Smooth muscle cell (in vitro differentiated cells): ENCODE measurements at regions not wholly inside any gene's neighbourhood (a gene's known extent, or its start where the extent isn't known, plus 50 kb on each side); places are given as distances from the start of the nearest gene placed in this dataset.

ENCODE experiments used
- DNase-seq: peaks from one replicate; lab custom pipeline; 2025; ENCODE audit not compliant: unreplicated experiment; lab: John Stamatoyannopoulos, UW
- H2AFZ ChIP-seq: fragments of 200-600 bp; sonication (generic); 2 replicates; pipeline ENCODE4 v1.6.0; 2016; ENCODE audit warnings: antibody characterized with exemption, low read depth, mild to moderate bottlenecking
- H3F3A ChIP-seq: fragments of 200-600 bp; sonication (generic); 2 replicates; pipeline ENCODE4 v1.6.0; 2017; ENCODE audit warnings: antibody characterized with exemption, low read depth
- H3K27ac ChIP-seq: fragments of 200-600 bp; sonication (generic); 2 replicates; pipeline ENCODE4 v1.5.1; 2016; ENCODE audit warnings: low read depth, mild to moderate bottlenecking
- H3K27me3 ChIP-seq: fragments of 200-600 bp; sonication (generic); 2 replicates; pipeline ENCODE4 v1.6.1; 2016; ENCODE audit warnings: low read depth, mild to moderate bottlenecking
- H3K36me3 ChIP-seq: fragments of 200-600 bp; sonication (generic); 2 replicates; pipeline ENCODE4 v1.5.1; 2016; ENCODE audit warnings: low read depth
- H3K4me1 ChIP-seq: fragments of 200-600 bp; sonication (generic); 2 replicates; pipeline ENCODE4 v1.5.1; 2016; ENCODE audit warnings: low read depth
- H3K4me2 ChIP-seq: fragments of 200-600 bp; sonication (generic); 2 replicates; pipeline ENCODE4 v1.6.0; 2016; ENCODE audit warnings: mild to moderate bottlenecking
- H3K4me3 ChIP-seq: fragments of 200-600 bp; sonication (generic); 2 replicates; pipeline ENCODE4 v1.5.1; 2016; ENCODE audit warnings: mild to moderate bottlenecking
- H3K79me2 ChIP-seq: fragments of 200-600 bp; sonication (generic); 2 replicates; pipeline ENCODE4 v1.6.0; 2016; ENCODE audit warnings: low read depth, mild to moderate bottlenecking
- H3K9ac ChIP-seq: fragments of 200-600 bp; sonication (generic); 2 replicates; pipeline ENCODE4 v1.6.0; 2016; ENCODE audit warnings: low read depth
- H3K9me3 ChIP-seq: fragments of 200-600 bp; sonication (generic); replicated peaks from 2 replicates; pipeline ENCODE4 v1.5.1; 2016; ENCODE audit warnings: low read depth
- H4K20me1 ChIP-seq: fragments of 200-600 bp; sonication (generic); 2 replicates; pipeline ENCODE4 v1.6.0; 2016; ENCODE audit warnings: low read depth
- CTCF ChIP-seq: fragments of 200-600 bp; sonication (generic); IDR thresholded peaks from 2 replicates; pipeline ENCODE4 v1.5.1; 2017; ENCODE audit warnings: borderline replicate concordance, mild to moderate bottlenecking, antibody characterized with exemption; ENCODE audit not compliant: insufficient read depth, poor library complexity, severe bottlenecking
- WGBS: methylation state at CpG from one replicate; pipeline ENCODE4 v1.1.7; 2016; ENCODE audit warnings: low lambda C conversion rate; 5-methylcytosine and 5-hydroxymethylcytosine counted together

- no peak overlapping the region for H3K4me3 ChIP-seq
- DNase-seq, result no peak
- no peak overlapping the region for H2AFZ ChIP-seq
- no peak overlapping the region for H3K27ac ChIP-seq
- H4K20me1 ChIP-seq, result no peaks in the 10 kb centered on the region
- H3K9ac ChIP-seq, result no peak overlapping the region
- no peaks in the 10 kb centered on the region for H3K4me1 ChIP-seq
- no peak for TF ChIP-seq CTCF
- H3F3A ChIP-seq, result no peaks in the 10 kb centered on the region
- H3K4me2 ChIP-seq, result no peak overlapping the region
- 80% methylated on average over 3 of the region's 3 CpGs for WGBS
- H3K79me2 ChIP-seq, result no peaks in the 10 kb centered on the region
- H3K36me3 ChIP-seq, result no peaks in the 10 kb centered on the region
- H3K9me3 ChIP-seq, result no peaks in the 10 kb centered on the region
- no peaks in the 10 kb centered on the region for H3K27me3 ChIP-seq
Observed at GRCh38 chr11:111186308-111186915, 59.1 kb upstream of the POU2AF2 start.

DNA sequence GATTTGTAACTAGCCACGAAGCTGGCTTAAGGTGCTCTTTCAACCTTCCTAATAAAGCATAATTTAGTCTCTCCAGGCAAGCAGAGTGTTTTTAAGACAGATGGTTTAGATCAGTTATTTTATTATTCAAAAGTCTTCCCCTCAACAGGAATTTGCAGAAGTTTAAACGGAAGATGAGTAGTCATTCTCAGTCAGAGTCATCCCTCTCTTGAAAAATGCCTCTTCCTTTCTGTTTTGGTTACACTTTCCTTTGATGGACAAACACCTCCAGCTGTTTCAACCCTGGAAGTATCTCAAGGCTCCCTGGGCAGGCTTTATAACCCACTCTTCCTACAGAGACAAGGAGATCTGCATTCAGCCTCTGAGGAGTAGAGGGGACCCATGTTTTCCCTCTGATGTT is 60.3 kb upstream of the POU2AF2 start:
- no peak overlapping the region for H3K4me3 ChIP-seq
- no peaks in the 10 kb centered on the region for H3K79me2 ChIP-seq
- H4K20me1 ChIP-seq, result no peaks in the 10 kb centered on the region
- H3K4me2 ChIP-seq, result no peak overlapping the region
- no peaks in the 10 kb centered on the region for H3K36me3 ChIP-seq
- no peak overlapping the region for H3K9ac ChIP-seq
- no peaks in the 10 kb centered on the region for H3K9me3 ChIP-seq
- DNase-seq, result no peak
- H2AFZ ChIP-seq, result no peak overlapping the region
- no peak for TF ChIP-seq CTCF
- H3K27me3 ChIP-seq, result no peaks in the 10 kb centered on the region
- H3K4me1 ChIP-seq, result no peaks in the 10 kb centered on the region
- H3K27ac ChIP-seq, result no peak overlapping the region
- WGBS, result 63% methylated on average over 2 of the region's 2 CpGs
- no peaks in the 10 kb centered on the region for H3F3A ChIP-seq

DNA sequence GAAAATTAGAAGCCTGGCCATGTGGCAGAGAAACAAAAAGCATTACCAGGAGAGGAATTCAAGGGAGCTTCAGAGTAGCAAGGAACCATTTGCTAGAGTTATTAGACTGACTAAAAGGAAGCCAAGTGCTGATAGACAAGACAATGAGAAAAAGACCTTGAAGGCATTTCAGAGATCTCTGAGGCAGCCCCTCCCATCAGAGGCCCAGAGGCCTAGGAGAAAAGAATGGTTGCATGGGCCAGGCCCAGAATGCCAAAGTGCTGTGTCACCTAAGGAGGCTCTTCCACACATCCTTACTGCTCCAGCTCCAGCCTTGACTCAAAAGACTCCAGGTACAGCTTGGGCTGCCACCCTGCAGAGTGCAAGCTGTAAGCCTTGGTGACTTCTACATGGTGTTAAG is 61.8 kb upstream of the POU2AF2 start:
- TF ChIP-seq CTCF, result no peak
- H3K9ac ChIP-seq, result no peak overlapping the region
- no peaks in the 10 kb centered on the region for H3K4me1 ChIP-seq
- no peak overlapping the region for H3K4me2 ChIP-seq
- no peak overlapping the region for H3K4me3 ChIP-seq
- H2AFZ ChIP-seq, result no peak overlapping the region
- DNase-seq, result no peak
- no peaks in the 10 kb centered on the region for H3K9me3 ChIP-seq
- no peaks in the 10 kb centered on the region for H3F3A ChIP-seq
- H3K27me3 ChIP-seq, result no peaks in the 10 kb centered on the region
- H3K27ac ChIP-seq, result no peak overlapping the region
- H4K20me1 ChIP-seq, result no peaks in the 10 kb centered on the region
- no peaks in the 10 kb centered on the region for H3K36me3 ChIP-seq
- H3K79me2 ChIP-seq, result no peaks in the 10 kb centered on the region

DNA sequence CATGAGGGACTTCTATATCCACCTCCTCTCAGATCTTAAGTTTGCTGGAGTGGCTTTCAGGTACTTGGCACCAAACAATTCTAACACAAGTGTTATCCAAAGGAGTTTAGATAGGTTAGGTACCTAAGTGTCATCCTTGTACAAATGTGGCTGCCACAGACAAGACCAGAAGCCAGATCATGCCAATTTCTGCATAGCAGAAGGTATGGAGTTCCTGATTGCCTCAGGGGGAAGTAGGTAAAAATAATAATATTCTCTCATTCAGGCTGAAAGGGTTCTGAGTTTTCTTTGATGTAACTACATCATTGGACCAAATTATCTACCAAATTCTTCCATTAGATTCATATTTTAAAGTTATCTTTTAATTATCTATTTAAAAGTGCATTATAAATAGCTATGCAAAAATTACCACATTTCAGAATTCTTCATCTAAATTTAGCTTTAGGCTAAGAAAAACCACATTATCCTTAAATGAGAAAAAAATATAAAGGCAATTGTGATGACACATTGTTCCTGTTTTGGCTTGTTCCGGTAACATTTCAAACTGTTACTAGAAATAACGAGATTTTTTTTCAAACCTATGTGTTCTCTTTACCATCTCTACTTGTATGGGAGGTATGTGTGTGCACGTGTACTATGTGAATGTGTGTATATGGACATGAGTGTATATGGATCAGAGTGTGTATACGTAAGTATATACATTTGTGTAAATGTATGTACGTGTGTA is 66.2 kb upstream of the POU2AF2 start:
- H3K36me3 ChIP-seq, result no peaks in the 10 kb centered on the region
- 74% methylated on average over 5 of the region's 5 CpGs for WGBS

More for the DNA sequence above, 66.2 kb upstream of the POU2AF2 start:
- H3K9me3 ChIP-seq, result no peaks in the 10 kb centered on the region
- no peaks in the 10 kb centered on the region for H3K27me3 ChIP-seq
- H3K79me2 ChIP-seq, result no peaks in the 10 kb centered on the region
- no peaks in the 10 kb centered on the region for H4K20me1 ChIP-seq
- no peak overlapping the region for H3K4me3 ChIP-seq
- H3K4me2 ChIP-seq, result no peak overlapping the region
- no peak for DNase-seq
- TF ChIP-seq CTCF, result no peak
- no peak overlapping the region for H2AFZ ChIP-seq
- no peak overlapping the region for H3K9ac ChIP-seq
- no peak overlapping the region for H3K27ac ChIP-seq
- no peaks in the 10 kb centered on the region for H3F3A ChIP-seq
- no peaks in the 10 kb centered on the region for H3K4me1 ChIP-seq
